Spleen (tissue), 7 donors: ENCODE measurements at regions not wholly inside any gene's neighbourhood (a gene's known extent, or its start where the extent isn't known, plus 50 kb on each side); places are given as distances from the start of the nearest gene placed in this dataset.

Experiments
- POLR2A ChIP-seq, 3 donors: fragments of 450-650 bp; IDR thresholded peaks; one replicate each; pipeline ENCODE4 v1.5.1; 2017; ENCODE audit warnings: antibody characterized with exemption in 3 of 3, mild to moderate bottlenecking in 1 of 3
- POLR2AphosphoS5 ChIP-seq, 3 donors: sonication (generic); formaldehyde crosslinking; IDR thresholded peaks; one replicate each; pipeline ENCODE4 v1.5.1; 2017; ENCODE audit warnings: antibody characterized with exemption in 3 of 3
- TF ChIP-seq, protein P1 (sequence below), 11 experiments: fragments of 200-600 bp in 7 of 11; fragments of 450-650 bp in 4 of 11; sonication (generic) in 4 of 11; IDR thresholded peaks in 8 of 11; conservative IDR thresholded peaks in 3 of 11; 1 replicate in 7 of 11; 2 replicates in 4 of 11; pipeline versions ENCODE4 v1.4.0 to v1.8.0; 2016 to 2021; ENCODE audit warnings: antibody characterized with exemption in 11 of 11, inconsistent platforms in 4 of 11, mild to moderate bottlenecking in 1 of 11
- donor health status: DM: no; HTN: no; CAD: no; lungs with moderate emphysema.
- donor health status: DM: no; HTN: no; CAD: no.
- donor health status: DM: no; HTN: no; CAD: no.

DNA sequence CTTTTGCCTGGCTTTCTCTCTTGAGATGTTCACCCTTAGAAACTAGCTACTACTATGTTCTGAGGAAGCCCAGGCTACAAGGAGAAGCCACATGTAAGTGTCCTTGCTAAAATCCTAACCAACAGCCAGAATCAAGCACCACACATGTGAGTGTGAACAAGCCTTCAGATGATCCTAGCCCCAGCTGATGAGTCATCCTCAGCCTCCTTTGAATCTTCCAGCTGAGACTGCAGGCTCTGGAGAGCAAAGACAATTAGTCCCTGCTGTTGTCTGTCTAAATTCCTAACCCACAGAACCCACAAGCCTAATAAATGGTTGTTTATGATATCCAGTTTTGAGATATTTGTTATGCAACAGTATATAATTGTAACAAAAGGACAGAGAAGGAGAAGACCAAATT is 92.8 kb upstream of the TAC1 start:
- TF ChIP-seq POLR2AphosphoS5 (IDR thresholded peaks at IDR 0.05), result no peak
- TF ChIP-seq, protein P1, sequence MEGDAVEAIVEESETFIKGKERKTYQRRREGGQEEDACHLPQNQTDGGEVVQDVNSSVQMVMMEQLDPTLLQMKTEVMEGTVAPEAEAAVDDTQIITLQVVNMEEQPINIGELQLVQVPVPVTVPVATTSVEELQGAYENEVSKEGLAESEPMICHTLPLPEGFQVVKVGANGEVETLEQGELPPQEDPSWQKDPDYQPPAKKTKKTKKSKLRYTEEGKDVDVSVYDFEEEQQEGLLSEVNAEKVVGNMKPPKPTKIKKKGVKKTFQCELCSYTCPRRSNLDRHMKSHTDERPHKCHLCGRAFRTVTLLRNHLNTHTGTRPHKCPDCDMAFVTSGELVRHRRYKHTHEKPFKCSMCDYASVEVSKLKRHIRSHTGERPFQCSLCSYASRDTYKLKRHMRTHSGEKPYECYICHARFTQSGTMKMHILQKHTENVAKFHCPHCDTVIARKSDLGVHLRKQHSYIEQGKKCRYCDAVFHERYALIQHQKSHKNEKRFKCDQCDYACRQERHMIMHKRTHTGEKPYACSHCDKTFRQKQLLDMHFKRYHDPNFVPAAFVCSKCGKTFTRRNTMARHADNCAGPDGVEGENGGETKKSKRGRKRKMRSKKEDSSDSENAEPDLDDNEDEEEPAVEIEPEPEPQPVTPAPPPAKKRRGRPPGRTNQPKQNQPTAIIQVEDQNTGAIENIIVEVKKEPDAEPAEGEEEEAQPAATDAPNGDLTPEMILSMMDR (IDR thresholded peaks at IDR 0.05 in 8 of 11, conservative IDR thresholded peaks at IDR 0.05 in 3 of 11), result no peak
- no peak for TF ChIP-seq POLR2A (IDR thresholded peaks at IDR 0.05)
